ENCODE measurements at regions not wholly inside any gene's neighbourhood (a gene's known extent, or its start where the extent isn't known, plus 50 kb on each side); places are given as distances from the start of the nearest gene placed in this dataset.

GRCh38 chr10:130401860-130402765, 265.9 kb downstream of the GLRX3 start:
- WGBS (ENCODE audit: missing lambda C conversion rate) = 2% methylated on average over 14 of the region's 16 CpGs
- CTCF ChIA-PET = no interaction called here
- POLR2A ChIA-PET = no interaction called here
- DNase-seq (ENCODE audit: low read depth in 1 of 2, low spot score in 1 of 2) (no peak), FAIRE-seq (no peak), ATAC-seq (no peak)
- H3K27ac ChIP-seq = no peak overlapping the region
- no peaks in the 10 kb centered on the region for H3K4me1 ChIP-seq
- no peak overlapping the region for H3K4me3 ChIP-seq
- no peaks in the 10 kb centered on the region; the same call in 2 of the 3 replicates for H3K9me3 ChIP-seq
- TF ChIP-seq RNF2 (IDR thresholded peaks at IDR 0.05; ENCODE audit: borderline replicate concordance, low read depth) = no peak
- no peak for TF ChIP-seq CTCF (IDR thresholded peaks at IDR 0.05)
- no peak for TF ChIP-seq HES2 (IDR thresholded peaks at IDR 0.05)
- TF ChIP-seq PBX3 (IDR thresholded peaks at IDR 0.05) = no peak
- TF ChIP-seq SMC3 (IDR thresholded peaks at IDR 0.05) = no peak
- TF ChIP-seq KDM5A (IDR thresholded peaks at IDR 0.05) = no peak
- no peak for TF ChIP-seq PHF8 (IDR thresholded peaks at IDR 0.05; ENCODE audit: borderline replicate concordance, low read depth)
- TF ChIP-seq FOSL2 (IDR thresholded peaks at IDR 0.05) = no peak
- TF ChIP-seq FOSL2 (CRISPR knock-in tag; IDR thresholded peaks at IDR 0.05) = no peak
- no peak for TF ChIP-seq REST (IDR thresholded peaks at IDR 0.05)
- TF ChIP-seq USF2 (IDR thresholded peaks at IDR 0.05) = no peak
- no peak for TF ChIP-seq TP53 (CRISPR knock-in tag; IDR thresholded peaks at IDR 0.05)
- TF ChIP-seq ZNF302 (CRISPR knock-in tag; IDR thresholded peaks at IDR 0.05) = no peak
- TF ChIP-seq POLR2A (IDR thresholded peaks at IDR 0.05; ENCODE audit: low read length) = no peak
- TF ChIP-seq BHLHE40 (IDR thresholded peaks at IDR 0.05; ENCODE audit: low read depth, low read length) = no peak
- no peak for TF ChIP-seq RAD21 (conservative IDR thresholded peaks at IDR 0.05 in 1 of 2, IDR thresholded peaks at IDR 0.05 in 1 of 2)
- no peak for TF ChIP-seq HOXB13 (CRISPR knock-in tag; IDR thresholded peaks at IDR 0.05; ENCODE audit: low read depth)
- H3K4me2 ChIP-seq = no peak overlapping the region

Measured in A549 (cell line).